HG02981 (cell line): ENCODE measurements at regions not wholly inside any gene's neighbourhood (a gene's known extent, or its start where the extent isn't known, plus 50 kb on each side); places are given as distances from the start of the nearest gene placed in this dataset.
"Not testable (repeated sequence)": the region's sequence is repeated elsewhere in the genome, so short reads cannot be mapped to it uniquely, and the experiment has no call there.

Experiments
- ATAC-seq: cut with Tn5 transposase; IDR thresholded peaks from one replicate; pipeline ENCODE4 v1.9.1; 2021; ENCODE audit warnings: mild to moderate bottlenecking, moderate library complexity; ENCODE audit not compliant: unreplicated experiment

GRCh38 chr10:55183993-55184392 lies 383.0 kb upstream of the PCDH15 start:
- ATAC-seq: no peak

GRCh38 chr10:55180357-55180756 lies 379.3 kb upstream of the PCDH15 start:
- no peak for ATAC-seq

- no peak for ATAC-seq
These were observed 373.4 kb upstream of the PCDH15 start for GRCh38 chr10:55174419-55174818.

GRCh38 chr10:55169493-55169892 lies 368.5 kb upstream of the PCDH15 start:
- ATAC-seq: no peak

- no peak for ATAC-seq
These were observed 367.3 kb upstream of the PCDH15 start for GRCh38 chr10:55168343-55168742.

- ATAC-seq: no peak
These were observed 362.5 kb upstream of the PCDH15 start for GRCh38 chr10:55163388-55163979.

- ATAC-seq: not testable (repeated sequence)
These were observed 361.3 kb upstream of the PCDH15 start for GRCh38 chr10:55162321-55162720.

DNA sequence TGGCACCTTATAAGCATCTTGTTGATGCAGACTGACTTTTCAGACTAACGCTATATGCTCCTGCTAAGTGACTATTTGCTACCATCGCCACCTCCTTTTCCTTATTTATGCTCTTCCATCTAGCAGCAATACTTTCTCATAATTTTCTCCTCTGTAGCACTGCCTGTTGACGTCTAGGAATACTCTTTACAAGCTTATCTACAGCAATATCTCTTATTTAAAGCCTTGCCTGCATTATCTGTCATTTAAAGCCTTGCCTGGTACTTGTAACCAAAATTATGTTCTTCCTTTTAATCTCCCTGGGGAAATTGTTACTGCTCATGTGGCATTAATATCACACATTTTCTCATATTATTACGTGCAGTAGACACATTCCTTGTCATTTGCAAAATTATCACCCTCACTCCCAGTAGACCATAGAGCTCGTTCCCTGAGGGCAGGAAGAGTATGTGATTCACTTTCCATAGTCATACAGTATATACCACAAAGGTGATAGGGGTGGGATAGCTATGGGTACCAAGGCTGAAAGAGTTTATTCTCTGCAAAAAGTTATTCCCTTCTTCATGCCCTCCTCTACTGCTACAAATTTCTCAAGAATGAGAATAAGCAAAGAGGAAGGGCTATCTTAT lies 359.7 kb upstream of the PCDH15 start:
- no peak for ATAC-seq

DNA sequence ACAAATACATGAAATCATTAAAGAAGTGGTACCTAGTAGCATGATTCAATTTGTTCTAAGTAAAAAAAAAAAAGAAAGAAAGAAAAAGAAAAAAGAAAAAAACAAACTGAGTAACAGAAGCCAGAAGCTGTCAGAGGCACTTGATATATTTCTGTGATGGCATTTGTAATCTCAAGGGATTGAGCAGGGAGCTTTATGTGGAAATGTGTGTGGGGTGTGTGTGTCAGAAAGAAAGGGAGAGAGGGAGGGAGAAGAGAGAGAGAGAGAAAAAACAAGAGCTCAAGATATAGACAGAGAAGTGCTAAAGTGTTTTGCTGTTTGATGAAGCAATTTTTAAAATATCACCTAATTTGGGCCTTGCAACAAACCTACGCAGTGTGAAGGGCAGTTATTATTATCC lies 357.6 kb upstream of the PCDH15 start:
- no peak for ATAC-seq

DNA sequence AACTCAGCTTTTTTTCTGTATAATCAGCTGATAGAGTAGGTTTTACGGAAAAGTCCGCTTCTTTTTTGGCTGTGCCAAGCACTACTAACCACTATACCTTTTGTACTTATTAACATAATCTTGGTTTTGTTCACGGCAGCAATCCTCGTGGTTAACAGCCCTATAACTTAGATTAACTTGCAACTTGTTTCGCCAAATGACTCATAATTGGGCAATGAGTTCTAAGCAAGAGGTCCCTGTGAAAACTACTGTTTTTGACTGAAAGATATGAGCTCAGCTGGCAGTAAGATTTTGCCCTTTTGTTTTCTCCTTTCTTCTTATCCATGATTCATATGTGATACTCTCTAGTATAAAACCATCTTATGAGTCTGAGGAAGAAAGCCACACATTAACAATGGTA lies 345.0 kb upstream of the PCDH15 start:
- ATAC-seq: no peak

DNA sequence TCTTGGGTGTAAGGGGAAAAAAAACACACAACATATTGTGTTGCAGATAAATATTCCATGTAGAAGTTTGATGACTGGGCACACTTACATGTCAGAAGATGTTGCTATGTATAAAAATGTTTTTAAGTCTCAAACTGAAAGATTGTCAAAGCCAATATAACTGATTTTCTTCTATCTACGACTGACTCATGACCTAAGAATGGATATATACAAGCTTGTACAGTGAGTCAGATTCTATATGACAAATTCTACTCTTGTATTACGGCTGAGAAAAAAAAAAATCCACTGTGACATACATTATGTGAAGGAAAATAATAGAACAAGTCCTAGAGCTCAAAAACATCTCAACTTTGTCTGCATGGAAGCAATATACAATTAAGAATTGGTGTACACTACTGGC lies 343.0 kb upstream of the PCDH15 start:
- ATAC-seq: no peak

GRCh38 chr10:55141892-55142291 lies 340.9 kb upstream of the PCDH15 start:
- ATAC-seq: no peak

DNA sequence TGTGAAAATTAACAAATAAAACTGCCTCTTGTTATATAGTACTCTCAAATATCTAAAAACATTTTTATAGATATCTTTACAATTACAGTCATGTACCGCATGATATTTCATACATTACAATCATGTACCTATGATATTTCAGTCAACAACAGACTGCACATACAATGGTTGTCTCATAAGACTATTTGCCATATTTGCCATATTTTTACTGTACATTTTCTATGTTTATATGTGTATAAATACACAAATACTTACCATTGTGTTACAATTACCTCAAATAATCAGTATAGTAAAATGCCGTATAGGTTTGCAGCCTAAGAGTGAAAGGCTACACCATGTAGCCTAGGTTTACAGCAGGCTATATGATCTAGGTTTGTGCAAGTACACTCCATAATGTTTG lies 336.0 kb upstream of the PCDH15 start:
- ATAC-seq: no peak

DNA sequence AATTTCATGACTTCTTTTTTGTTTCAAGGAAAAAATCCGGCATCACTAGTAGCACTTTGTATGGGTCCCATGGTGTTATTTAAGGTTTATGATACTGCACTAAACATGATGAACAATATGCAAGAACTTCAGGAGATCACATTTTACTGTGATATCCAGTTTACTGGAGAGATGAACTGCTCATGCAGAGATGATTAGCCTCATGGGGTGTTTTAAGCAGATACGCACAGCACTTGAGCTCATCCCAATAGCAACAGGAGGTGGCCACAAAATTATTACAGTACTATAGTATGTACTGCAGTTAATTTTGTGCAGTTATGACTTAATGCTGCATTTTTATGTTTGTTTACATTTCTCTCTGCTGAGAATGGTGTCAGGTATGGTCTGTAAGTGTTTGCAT lies 303.7 kb upstream of the PCDH15 start:
- ATAC-seq: no peak

- no peak for ATAC-seq
These were observed 297.4 kb upstream of the PCDH15 start for GRCh38 chr10:55098452-55098851.

GRCh38 chr10:55091691-55092328 lies 290.8 kb upstream of the PCDH15 start:
- ATAC-seq: no peak

DNA sequence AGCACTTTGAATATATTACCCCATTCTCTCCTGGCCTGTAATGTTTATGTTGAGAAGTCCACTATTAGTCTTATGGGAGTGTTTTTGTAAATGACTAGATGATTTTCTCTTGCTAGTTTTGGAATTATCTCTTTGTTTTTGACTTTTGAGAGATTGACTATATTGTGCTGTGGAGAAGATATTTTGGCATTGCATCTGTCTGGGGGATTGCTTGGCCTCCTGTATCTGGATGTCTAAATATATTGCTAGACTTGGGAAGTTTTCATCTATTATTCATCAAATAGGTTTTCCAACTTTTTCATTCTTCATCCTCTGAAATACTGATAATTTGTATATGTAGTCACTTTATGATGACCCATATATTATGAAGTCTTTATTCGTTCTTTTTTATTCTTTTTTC lies 277.1 kb upstream of the PCDH15 start:
- no peak for ATAC-seq

DNA sequence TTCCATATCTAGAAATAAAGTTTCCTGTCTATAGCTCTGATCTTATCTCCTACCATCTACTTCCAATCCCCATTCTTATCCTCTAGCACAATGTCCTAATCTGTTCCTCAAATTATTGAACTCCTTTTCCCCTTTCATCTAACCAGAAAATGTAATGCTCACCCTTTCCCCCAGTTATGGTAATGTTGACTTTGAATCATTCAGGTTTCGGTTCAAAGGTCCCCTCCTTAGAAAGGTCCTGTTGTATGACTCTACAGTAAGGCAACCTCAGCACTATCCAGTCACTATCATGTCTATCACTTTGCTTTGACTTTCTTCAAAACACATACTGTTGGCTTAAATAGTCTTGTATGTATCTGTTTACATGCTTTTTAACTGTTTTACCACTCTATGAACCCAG lies 264.2 kb upstream of the PCDH15 start:
- ATAC-seq: no peak

GRCh38 chr10:55063811-55064210 lies 262.8 kb upstream of the PCDH15 start:
- no peak for ATAC-seq

DNA sequence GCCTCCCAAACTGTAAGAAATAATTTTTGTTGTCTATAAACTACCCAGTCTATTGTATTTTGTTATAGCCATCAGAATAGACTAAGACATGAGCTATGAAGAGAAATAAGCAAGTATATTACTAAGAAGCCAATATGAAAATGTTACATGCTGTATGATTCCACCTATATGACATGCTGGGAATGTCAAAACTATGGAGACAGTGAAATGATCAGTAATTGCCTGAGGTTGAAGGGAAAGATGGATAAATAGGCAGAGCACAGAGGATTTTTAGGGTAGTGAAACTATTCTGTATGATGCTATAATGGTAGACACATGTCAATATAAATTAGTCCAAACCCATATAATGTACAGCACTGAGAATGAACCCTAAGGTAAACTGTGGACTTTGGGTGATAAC lies 261.3 kb upstream of the PCDH15 start:
- ATAC-seq: no peak

DNA sequence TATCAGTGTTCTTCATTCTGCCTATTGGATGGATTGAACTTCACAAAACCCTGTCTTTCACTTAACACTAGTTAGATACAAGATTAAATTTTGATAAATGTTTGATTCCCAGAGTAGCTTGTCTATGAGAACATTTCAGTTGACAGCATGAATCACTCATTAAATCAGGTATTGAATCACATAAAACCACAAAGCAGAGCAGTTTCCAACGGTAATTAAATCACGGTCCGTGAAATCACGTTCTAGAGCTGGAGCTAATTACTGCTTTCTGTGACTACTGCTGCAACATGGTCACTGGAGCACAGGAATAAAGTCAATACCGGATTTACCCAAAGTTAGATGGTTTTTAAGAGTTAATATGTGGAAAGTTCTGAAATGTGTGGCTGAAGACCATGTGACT lies 257.8 kb upstream of the PCDH15 start:
- ATAC-seq: no peak

DNA sequence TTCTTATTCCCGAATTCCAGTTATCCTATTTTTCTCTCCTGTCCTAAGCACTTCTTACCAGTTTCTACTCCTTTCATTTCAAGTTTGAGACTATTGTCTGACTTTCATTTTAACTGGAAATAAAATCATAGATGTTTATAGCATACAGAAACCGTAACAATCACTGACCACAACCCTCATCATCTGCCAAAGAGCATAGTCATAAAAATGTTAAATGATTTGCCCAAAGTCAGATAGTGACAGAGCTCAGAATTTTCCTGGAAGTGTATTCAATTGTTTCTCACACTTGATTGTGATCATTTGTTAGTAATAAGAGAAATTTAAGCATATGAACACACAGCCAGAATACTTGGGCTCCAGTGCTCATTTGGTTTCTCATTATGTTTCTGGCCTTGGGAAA lies 250.5 kb upstream of the PCDH15 start:
- no peak for ATAC-seq
